ENCODE measurements at regions not wholly inside any gene's neighbourhood (a gene's known extent, or its start where the extent isn't known, plus 50 kb on each side); places are given as distances from the start of the nearest gene placed in this dataset.

- H4K20me1 ChIP-seq (ENCODE audit: insufficient read depth): no peaks in the 10 kb centered on the region
- in situ Hi-C loops (cut with MboI): no loop called here
- H3K9ac ChIP-seq: 0 out of 2 replicates have a peak overlapping the region, but pooled peaks have one; percentile 3
- H3K27ac ChIP-seq: peak overlapping the region; percentile 58
- H2AFZ ChIP-seq: peak overlapping the region; percentile 20; the same call in 1 of the 2 replicates
- H3F3A ChIP-seq (ENCODE audit: insufficient read depth): peaks cover 22% of the 10 kb centered on the region; the same call in 1 of the 2 replicates
- peak overlapping the region; percentile 49 for H3K4me2 ChIP-seq (ENCODE audit: unreplicated experiment)
- no peak overlapping the region for H3K4me3 ChIP-seq
- TF ChIP-seq EZH2phosphoT487 (IDR thresholded peaks at IDR 0.05; ENCODE audit: insufficient read depth, low read depth) (no peak), EZH2 (IDR thresholded peaks at IDR 0.05; ENCODE audit: insufficient read depth, poor library complexity, severe bottlenecking) (no peak)
- H3K9me2 ChIP-seq (ENCODE audit: insufficient read depth): no peaks in the 10 kb centered on the region
- H3K79me2 ChIP-seq (ENCODE audit: insufficient read depth): no peaks in the 10 kb centered on the region
- H3K9me3 ChIP-seq (ENCODE audit: low read depth): no peaks in the 10 kb centered on the region
- no peaks in the 10 kb centered on the region for H3K36me3 ChIP-seq (ENCODE audit: low read depth)
- H3K27me3 ChIP-seq (replicated peaks; ENCODE audit: insufficient read depth): no peaks in the 10 kb centered on the region
- peaks cover 24% of the 10 kb centered on the region for H3K4me1 ChIP-seq (ENCODE audit: insufficient read depth)
- 96 to 97% methylated on average over 1 of the region's 1 CpG for WGBS, 2 experiments (ENCODE audit: low coverage in 1 of 2, low lambda C conversion rate in 2 of 2, missing lambda C conversion rate in 2 of 2)
- peak; percentile 30 for DNase-seq
Observed at GRCh38 chr15:31606931-31607497, 280.4 kb downstream of the KLF13 start.

- DNase-seq: peak; percentile 17
- Histone ChIP-seq H2AFZ (no peak overlapping the region), H3K27ac (no peak overlapping the region), H3K9me2 (ENCODE audit: insufficient read depth) (no peaks in the 10 kb centered on the region), H3K79me2 (ENCODE audit: insufficient read depth) (no peaks in the 10 kb centered on the region), H3K4me3 (no peak overlapping the region), H3K27me3 (replicated peaks; ENCODE audit: insufficient read depth) (no peaks in the 10 kb centered on the region), H3K36me3 (ENCODE audit: low read depth) (no peaks in the 10 kb centered on the region), H3K4me1 (ENCODE audit: insufficient read depth) (peaks cover 24% of the 10 kb centered on the region), H3K9me3 (ENCODE audit: low read depth) (no peaks in the 10 kb centered on the region), H3K4me2 (ENCODE audit: unreplicated experiment) (no peak overlapping the region), H3F3A (ENCODE audit: insufficient read depth) (peaks cover 22% of the 10 kb centered on the region; the same call in 1 of the 2 replicates), H4K20me1 (ENCODE audit: insufficient read depth) (no peaks in the 10 kb centered on the region), H3K9ac (no peak overlapping the region)
- WGBS, 2 experiments (ENCODE audit: low coverage in 1 of 2, low lambda C conversion rate in 2 of 2, missing lambda C conversion rate in 2 of 2): 91 to 93% methylated on average over 3 of the region's 3 CpGs
- in situ Hi-C loops (cut with MboI): no loop called here
- TF ChIP-seq EZH2phosphoT487 (IDR thresholded peaks at IDR 0.05; ENCODE audit: insufficient read depth, low read depth) (no peak), EZH2 (IDR thresholded peaks at IDR 0.05; ENCODE audit: insufficient read depth, poor library complexity, severe bottlenecking) (no peak)
Observed at GRCh38 chr15:31607656-31608055, 281.0 kb downstream of the KLF13 start.

GRCh38 chr15:31609258-31609681, 282.6 kb downstream of the KLF13 start:
- H2AFZ ChIP-seq: no peak overlapping the region
- 67 to 81% methylated on average over 6 of the region's 6 CpGs for WGBS, 2 experiments (ENCODE audit: low coverage in 1 of 2, low lambda C conversion rate in 2 of 2, missing lambda C conversion rate in 2 of 2)
- peaks cover 22% of the 10 kb centered on the region; the same call in 1 of the 2 replicates for H3F3A ChIP-seq (ENCODE audit: insufficient read depth)
- H3K4me2 ChIP-seq (ENCODE audit: unreplicated experiment): no peak overlapping the region
- H3K9me3 ChIP-seq (ENCODE audit: low read depth): no peaks in the 10 kb centered on the region
- DNase-seq: peak; percentile 15
- no peaks in the 10 kb centered on the region for H4K20me1 ChIP-seq (ENCODE audit: insufficient read depth)
- no peak overlapping the region for H3K27ac ChIP-seq
- no peak overlapping the region for H3K4me3 ChIP-seq
- TF ChIP-seq EZH2 (IDR thresholded peaks at IDR 0.05; ENCODE audit: insufficient read depth, poor library complexity, severe bottlenecking) (no peak), EZH2phosphoT487 (IDR thresholded peaks at IDR 0.05; ENCODE audit: insufficient read depth, low read depth) (no peak)
- no peaks in the 10 kb centered on the region for H3K36me3 ChIP-seq (ENCODE audit: low read depth)
- H3K27me3 ChIP-seq (replicated peaks; ENCODE audit: insufficient read depth): no peaks in the 10 kb centered on the region
- H3K79me2 ChIP-seq (ENCODE audit: insufficient read depth): no peaks in the 10 kb centered on the region
- in situ Hi-C loops (cut with MboI): no loop called here
- H3K9ac ChIP-seq: no peak overlapping the region
- H3K9me2 ChIP-seq (ENCODE audit: insufficient read depth): no peaks in the 10 kb centered on the region
- peaks cover 24% of the 10 kb centered on the region for H3K4me1 ChIP-seq (ENCODE audit: insufficient read depth)

GRCh38 chr15:31609906-31610305, 283.3 kb downstream of the KLF13 start:
- no peaks in the 10 kb centered on the region for H4K20me1 ChIP-seq (ENCODE audit: insufficient read depth)
- no peaks in the 10 kb centered on the region for H3K27me3 ChIP-seq (replicated peaks; ENCODE audit: insufficient read depth)
- in situ Hi-C loops (cut with MboI): no loop called here
- H3K9ac ChIP-seq: no peak overlapping the region
- no peaks in the 10 kb centered on the region for H3K79me2 ChIP-seq (ENCODE audit: insufficient read depth)
- WGBS, 2 experiments (ENCODE audit: low coverage in 1 of 2, low lambda C conversion rate in 2 of 2, missing lambda C conversion rate in 2 of 2): 83 to 93% methylated on average over 2 of the region's 2 CpGs
- H3K4me3 ChIP-seq: no peak overlapping the region
- H3F3A ChIP-seq (ENCODE audit: insufficient read depth): peaks cover 22% of the 10 kb centered on the region; the same call in 1 of the 2 replicates
- no peak overlapping the region for H3K4me2 ChIP-seq (ENCODE audit: unreplicated experiment)
- H3K27ac ChIP-seq: no peak overlapping the region
- no peak for DNase-seq
- no peaks in the 10 kb centered on the region for H3K9me3 ChIP-seq (ENCODE audit: low read depth)
- H3K9me2 ChIP-seq (ENCODE audit: insufficient read depth): no peaks in the 10 kb centered on the region
- TF ChIP-seq EZH2phosphoT487 (IDR thresholded peaks at IDR 0.05; ENCODE audit: insufficient read depth, low read depth) (no peak), EZH2 (IDR thresholded peaks at IDR 0.05; ENCODE audit: insufficient read depth, poor library complexity, severe bottlenecking) (no peak)
- H3K4me1 ChIP-seq (ENCODE audit: insufficient read depth): peaks cover 24% of the 10 kb centered on the region
- H3K36me3 ChIP-seq (ENCODE audit: low read depth): no peaks in the 10 kb centered on the region
- H2AFZ ChIP-seq: no peak overlapping the region

All from GM23248 (cell line).